Germinal center (tissue), 1 donor: ENCODE measurements at regions not wholly inside any gene's neighbourhood (a gene's known extent, or its start where the extent isn't known, plus 50 kb on each side); places are given as distances from the start of the nearest gene placed in this dataset.
"Not testable (repeated sequence)": the region's sequence is repeated elsewhere in the genome, so short reads cannot be mapped to it uniquely, and the experiment has no call there.

Experiments
- DNase-seq: peaks from one replicate; pipeline ENCODE4 v3.0.0; 2012; ENCODE audit warnings: mixed read lengths, low spot score

GRCh38 chr10:120204877-120205276 lies 252.2 kb upstream of the PLPP4 start:
- DNase-seq, result no peak

- DNase-seq, result no peak
Measured at GRCh38 chr10:120205368-120206018, 251.5 kb upstream of the PLPP4 start.

GRCh38 chr10:120208488-120208887 lies 248.5 kb upstream of the PLPP4 start:
- DNase-seq, result no peak

- DNase-seq, result no peak
Measured at GRCh38 chr10:120209124-120209762, 247.8 kb upstream of the PLPP4 start.

- DNase-seq, result no peak
Measured at GRCh38 chr10:120212275-120212674, 244.8 kb upstream of the PLPP4 start.

- DNase-seq, result not testable (repeated sequence)
Measured at GRCh38 chr10:120213283-120213682, 243.7 kb upstream of the PLPP4 start.

GRCh38 chr10:120217736-120218135 lies 239.3 kb upstream of the PLPP4 start:
- DNase-seq, result no peak

- DNase-seq, result peak; percentile 31
Measured at GRCh38 chr10:120221873-120222485, 235.0 kb upstream of the PLPP4 start.

GRCh38 chr10:120229641-120230040 lies 227.4 kb upstream of the PLPP4 start:
- no peak for DNase-seq

GRCh38 chr10:120239695-120240094 lies 217.3 kb upstream of the PLPP4 start:
- not testable (repeated sequence) for DNase-seq

- no peak for DNase-seq
Measured at GRCh38 chr10:120251821-120252442, 205.1 kb upstream of the PLPP4 start.

- no peak for DNase-seq
Measured at GRCh38 chr10:120253131-120253530, 203.9 kb upstream of the PLPP4 start.

- DNase-seq, result no peak
Measured at GRCh38 chr10:120260456-120260855, 196.6 kb upstream of the PLPP4 start.

GRCh38 chr10:120262857-120263547 lies 194.0 kb upstream of the PLPP4 start:
- DNase-seq, result no peak

GRCh38 chr10:120266022-120266421 lies 191.0 kb upstream of the PLPP4 start:
- no peak for DNase-seq

- DNase-seq, result no peak
Measured at GRCh38 chr10:120270906-120271305, 186.1 kb upstream of the PLPP4 start.

GRCh38 chr10:120271696-120272095 lies 185.3 kb upstream of the PLPP4 start:
- no peak for DNase-seq

GRCh38 chr10:120272350-120272749 lies 184.7 kb upstream of the PLPP4 start:
- DNase-seq, result no peak

- DNase-seq, result no peak
Measured at GRCh38 chr10:120278069-120278468, 179.0 kb upstream of the PLPP4 start.

GRCh38 chr10:120279196-120279595 lies 177.8 kb upstream of the PLPP4 start:
- no peak for DNase-seq

GRCh38 chr10:120282421-120282820 lies 174.6 kb upstream of the PLPP4 start:
- no peak for DNase-seq

GRCh38 chr10:120282846-120283492 lies 174.1 kb upstream of the PLPP4 start:
- no peak for DNase-seq
